ENCODE measurements at regions not wholly inside any gene's neighbourhood (a gene's known extent, or its start where the extent isn't known, plus 50 kb on each side); places are given as distances from the start of the nearest gene placed in this dataset.

GRCh38 chr18:75681538-75682115 is 254.1 kb upstream of the SMIM21 start:
- no peak for TF ChIP-seq CREB1 (IDR thresholded peaks at IDR 0.05)
- TF ChIP-seq CREB1 (CRISPR knock-in tag; IDR thresholded peaks at IDR 0.05): no peak
- no peak for TF ChIP-seq TCF7L2 (IDR thresholded peaks at IDR 0.05; ENCODE audit: low read depth, low read length)
- no peak for TF ChIP-seq SAFB2 (IDR thresholded peaks at IDR 0.05; ENCODE audit: borderline replicate concordance, low read depth, low read length, severe bottlenecking)
- no peak for TF ChIP-seq ZNF165 (CRISPR knock-in tag; IDR thresholded peaks at IDR 0.05; ENCODE audit: borderline replicate concordance)
- no peak for TF ChIP-seq IRF9 (tag; IDR thresholded peaks at IDR 0.05)
- TF ChIP-seq ATF1 (CRISPR knock-in tag; IDR thresholded peaks at IDR 0.05): no peak
- TF ChIP-seq ATF1 (tag; IDR thresholded peaks at IDR 0.05): no peak
- no peak for TF ChIP-seq HDAC1 (IDR thresholded peaks at IDR 0.05)
- TF ChIP-seq CHD7 (IDR thresholded peaks at IDR 0.05; ENCODE audit: low read depth, low read length): no peak
- TF ChIP-seq MAX (CRISPR knock-in tag; IDR thresholded peaks at IDR 0.05): no peak
- TF ChIP-seq POLR2AphosphoS5 (IDR thresholded peaks at IDR 0.05; ENCODE audit: control insufficient read depth, insufficient read depth, low read depth, low read length): no peak
- TF ChIP-seq CREB5 (CRISPR knock-in tag; IDR thresholded peaks at IDR 0.05): no peak
- TF ChIP-seq POLR2A (conservative IDR thresholded peaks at IDR 0.05): no peak

Data from K562 (cell line).